GM19468 (cell line): ENCODE measurements at regions not wholly inside any gene's neighbourhood (a gene's known extent, or its start where the extent isn't known, plus 50 kb on each side); places are given as distances from the start of the nearest gene placed in this dataset.
"Not testable (repeated sequence)": the region's sequence is repeated elsewhere in the genome, so short reads cannot be mapped to it uniquely, and the experiment has no call there.

Source experiments
- ATAC-seq: cut with Tn5 transposase; IDR thresholded peaks from one replicate; pipeline ENCODE4 v1.9.1; 2021; ENCODE audit warnings: mild to moderate bottlenecking, moderate library complexity, moderate number of reproducible peaks; ENCODE audit not compliant: unreplicated experiment; ENCODE audit errors: extremely low read depth

DNA sequence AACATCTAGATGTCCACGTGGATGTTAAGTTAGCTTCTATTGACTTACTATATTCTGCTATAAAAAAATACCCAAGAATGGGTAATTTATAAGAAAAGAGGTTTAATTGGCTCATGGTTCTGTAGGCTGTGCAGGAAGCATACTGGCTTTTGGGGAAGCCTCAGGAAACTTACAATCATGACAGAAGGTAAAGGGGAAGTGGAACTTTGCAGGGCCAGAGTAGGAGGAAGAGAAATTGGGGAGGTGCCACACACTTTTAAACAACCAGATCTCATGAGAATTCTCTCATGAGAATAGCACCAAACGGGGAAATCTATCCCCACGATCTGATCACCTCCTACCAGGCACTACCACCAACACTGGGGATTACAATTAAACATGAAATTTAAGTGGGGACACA, 689.3 kb downstream of the METTL15 start:
- no peak for ATAC-seq

DNA sequence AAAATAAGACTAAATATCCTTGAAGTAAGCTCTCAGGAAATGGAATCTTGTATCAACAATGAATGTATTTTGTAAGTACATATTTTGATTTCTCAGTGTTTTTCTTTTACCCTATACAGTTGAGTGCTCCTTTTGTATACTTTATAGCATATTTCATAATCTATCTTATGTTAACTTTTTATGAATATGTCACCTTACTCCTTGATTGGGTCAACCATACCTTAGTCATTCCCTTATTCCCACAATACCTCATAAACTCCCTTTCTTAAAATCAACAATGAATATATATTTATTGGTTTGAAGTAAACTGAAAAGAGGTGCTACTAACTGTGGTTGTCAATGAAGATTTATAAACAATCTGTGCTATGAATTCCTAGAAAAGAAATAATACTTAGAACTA, 686.2 kb downstream of the METTL15 start:
- no peak for ATAC-seq

DNA sequence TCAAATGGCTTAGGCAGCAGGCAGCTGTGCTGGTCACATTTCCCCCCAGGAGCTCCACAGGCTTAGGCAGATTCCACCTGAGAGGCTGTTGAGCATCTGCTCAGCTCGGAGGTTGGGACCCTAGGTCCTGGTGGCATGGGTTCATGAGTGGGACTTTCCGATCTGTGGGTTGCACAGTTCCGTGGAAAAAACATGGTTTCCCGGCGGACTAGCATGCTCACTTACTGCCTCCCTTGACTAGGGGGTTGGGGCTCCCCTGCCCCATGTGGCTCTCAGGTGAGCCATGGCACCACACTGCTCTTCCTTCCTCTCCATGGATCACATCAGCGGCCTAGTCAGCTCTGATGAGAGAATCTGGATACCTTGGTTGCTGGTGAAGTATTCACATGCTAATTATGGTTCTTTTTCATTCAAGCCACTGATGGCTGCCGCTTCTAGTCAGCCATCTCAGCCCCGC, 685.1 kb downstream of the METTL15 start:
- no peak for ATAC-seq

DNA sequence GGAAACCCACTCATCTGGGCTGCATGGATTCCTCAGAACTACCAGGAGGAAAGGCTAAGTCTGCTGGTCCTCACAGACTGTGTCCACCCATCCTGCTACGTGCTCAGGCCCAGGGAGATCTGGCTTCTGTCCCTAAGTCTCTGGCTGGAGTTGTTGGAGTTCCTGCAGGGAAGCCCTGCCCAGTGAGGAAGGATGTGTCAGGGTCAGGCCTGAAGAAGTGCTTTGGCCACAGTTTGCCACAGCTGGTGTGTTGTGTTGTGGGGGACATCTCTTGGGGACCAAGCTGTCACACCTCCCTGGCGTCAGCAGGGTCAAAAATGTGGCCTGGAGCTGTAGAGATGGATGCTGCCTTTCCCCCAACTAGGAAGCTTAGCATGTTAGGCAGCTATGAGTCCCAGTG, 684.7 kb downstream of the METTL15 start:
- no peak for ATAC-seq

DNA sequence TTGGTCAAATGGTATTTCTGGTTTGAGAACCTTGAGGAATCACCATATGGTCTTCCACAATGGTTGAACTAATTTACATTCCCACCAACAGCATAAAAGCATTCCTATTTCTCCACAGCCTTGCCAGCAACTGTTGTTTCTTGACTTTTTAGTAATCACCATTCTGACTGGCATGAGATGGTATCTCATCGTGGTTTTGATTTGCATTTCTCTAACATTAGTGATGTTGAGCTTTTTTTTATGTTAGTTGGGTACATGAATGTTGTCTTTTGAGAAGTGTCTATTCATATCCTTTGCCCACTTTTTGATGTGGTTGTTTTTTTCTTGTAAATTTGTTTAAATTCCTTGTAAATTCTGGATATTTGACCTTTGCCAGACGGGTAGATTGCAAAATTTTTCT, 679.7 kb downstream of the METTL15 start:
- not testable (repeated sequence) for ATAC-seq

DNA sequence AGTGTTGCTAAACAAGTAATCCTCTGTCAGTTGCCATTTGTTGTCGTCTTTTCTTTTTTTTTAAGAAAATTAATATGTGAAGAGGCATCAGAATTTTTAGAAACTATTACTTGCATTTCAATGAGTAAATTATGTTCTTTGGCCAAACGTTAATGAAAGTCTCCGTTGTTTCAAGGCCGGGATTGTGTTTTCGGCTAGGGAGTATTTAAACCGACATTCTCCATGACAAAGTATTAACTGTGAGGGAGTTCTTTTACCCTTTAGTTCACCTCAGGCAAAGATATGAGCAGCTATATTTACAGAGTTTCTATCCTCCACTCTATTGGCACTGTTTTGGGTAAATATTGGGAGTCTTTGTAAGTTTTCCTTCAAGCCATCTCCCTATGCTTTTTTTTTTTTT, 668.9 kb downstream of the METTL15 start:
- ATAC-seq, result no peak

DNA sequence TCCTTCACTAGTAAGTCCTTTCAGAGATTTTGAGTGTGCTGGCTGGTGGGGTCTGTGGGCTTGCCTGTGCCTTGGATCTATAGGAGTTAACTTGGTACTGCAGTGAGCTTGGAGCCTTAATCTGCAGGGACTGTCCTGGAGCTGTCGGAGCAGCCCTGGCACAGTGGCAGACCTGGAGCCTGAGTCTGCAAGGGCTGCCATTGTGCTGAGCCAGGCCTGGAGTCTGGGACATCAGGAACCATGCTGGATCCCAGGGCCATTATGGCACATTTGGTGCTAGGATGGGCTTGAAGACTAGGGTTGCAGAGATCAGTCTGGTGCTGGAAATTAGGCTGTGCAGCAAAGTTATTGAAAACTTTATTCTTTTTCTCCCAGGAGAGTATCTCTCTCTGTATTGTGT, 665.4 kb downstream of the METTL15 start:
- ATAC-seq, result no peak

DNA sequence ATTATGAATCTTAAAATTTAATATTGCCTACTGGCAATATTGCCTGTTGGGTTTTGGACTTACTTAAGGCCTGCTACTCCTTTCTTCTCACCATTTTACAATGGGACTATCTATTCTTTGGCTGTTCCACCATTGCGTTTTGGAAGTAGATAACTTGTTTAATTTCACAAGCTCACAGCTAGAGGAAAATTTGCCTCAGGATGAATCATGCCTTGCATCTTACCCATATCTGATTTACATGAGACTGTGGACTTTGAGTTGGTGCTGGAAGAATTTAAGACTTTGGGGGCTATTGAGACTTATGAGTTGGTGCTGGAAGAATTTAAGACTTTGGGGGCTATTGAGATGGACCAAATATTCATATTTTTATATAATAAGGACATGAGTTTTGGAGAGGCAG, 662.6 kb downstream of the METTL15 start:
- no peak for ATAC-seq

DNA sequence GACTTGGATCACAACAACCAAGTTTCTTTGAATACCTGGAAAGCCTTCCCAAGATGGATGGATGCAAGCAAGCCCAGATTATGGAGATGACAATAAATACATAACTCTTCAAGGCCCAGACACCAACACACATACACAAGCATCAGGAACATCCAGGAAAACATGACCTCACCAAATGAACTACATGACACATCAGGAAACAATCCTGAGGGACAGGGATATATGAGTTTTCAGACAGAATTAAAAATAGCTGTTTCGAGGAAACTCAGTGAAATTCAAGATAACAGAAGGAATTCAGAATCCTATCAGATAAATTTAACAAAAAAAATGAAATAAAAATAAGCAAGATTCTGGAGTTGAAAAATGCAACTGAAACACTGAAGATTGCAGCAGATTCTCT, 659.4 kb downstream of the METTL15 start:
- ATAC-seq, result no peak

DNA sequence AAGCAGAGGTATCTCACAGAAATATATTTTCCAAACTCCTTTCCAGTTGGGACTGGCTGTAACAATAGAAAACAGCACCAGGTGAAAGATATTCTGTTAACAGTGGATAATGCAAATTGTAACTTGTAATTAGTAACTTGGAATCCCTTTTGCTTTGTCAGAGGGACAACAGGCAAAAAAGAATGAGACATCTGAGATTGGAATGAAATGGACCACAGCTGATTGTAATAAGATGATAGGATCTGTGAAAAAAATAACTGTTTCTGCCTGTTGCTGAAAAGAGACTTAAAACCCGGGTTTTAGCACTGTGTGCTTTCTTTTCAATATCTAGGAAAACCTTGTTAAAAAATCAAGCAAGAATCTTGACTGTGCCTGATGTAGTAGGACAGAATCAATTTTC, 655.7 kb downstream of the METTL15 start:
- no peak for ATAC-seq

DNA sequence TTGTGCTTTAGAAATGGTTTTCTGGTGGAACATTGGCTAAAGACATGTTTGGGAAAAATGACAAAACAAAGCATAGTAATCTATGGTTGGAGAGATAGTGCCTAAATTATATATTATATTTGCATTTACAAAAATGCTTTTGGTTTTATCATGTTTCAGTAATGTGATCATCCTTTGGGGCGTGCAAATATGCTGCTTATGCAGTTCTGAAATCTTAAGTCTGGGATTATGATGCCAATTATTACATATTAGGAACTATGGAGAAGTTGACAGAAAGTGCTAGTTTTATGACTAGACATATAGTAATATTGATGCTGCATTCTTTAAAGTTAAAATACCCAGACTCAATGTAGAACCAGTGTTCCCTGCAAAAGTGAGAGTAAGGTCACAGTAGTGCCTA, 655.0 kb downstream of the METTL15 start:
- no peak for ATAC-seq

DNA sequence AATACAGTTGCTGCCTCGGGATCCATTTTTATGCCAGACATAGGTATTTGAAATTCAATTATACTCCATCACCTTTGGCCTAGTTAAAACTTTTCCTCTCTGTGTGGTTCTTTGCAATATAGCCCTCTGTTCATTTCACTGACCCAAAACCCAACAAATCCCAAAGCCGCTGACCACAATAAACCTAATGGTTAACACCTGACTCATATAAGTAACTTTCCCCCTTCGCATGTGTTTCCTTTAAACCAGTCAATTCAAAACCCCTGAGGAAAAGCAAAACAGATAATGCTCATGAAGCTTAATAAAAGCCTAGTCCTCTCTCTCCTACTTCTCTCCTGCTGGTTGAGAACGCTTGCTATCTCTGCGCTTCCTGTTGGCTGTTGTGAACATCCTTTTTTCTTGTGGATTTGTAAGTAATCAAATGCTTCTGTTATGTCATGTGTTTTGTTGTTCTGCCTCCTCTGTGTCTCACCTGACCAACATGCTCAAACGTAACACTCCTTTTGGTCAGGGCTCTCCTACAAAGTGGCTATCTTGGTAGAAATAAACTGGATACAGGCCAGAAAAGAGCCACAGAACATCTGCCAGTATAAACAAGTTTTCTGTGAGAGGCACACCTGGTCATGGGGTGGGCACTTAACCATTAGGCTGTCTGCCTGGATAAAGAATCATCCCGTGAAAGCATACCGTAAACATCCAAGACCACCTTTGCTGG, 652.6 kb downstream of the METTL15 start:
- no peak for ATAC-seq

DNA sequence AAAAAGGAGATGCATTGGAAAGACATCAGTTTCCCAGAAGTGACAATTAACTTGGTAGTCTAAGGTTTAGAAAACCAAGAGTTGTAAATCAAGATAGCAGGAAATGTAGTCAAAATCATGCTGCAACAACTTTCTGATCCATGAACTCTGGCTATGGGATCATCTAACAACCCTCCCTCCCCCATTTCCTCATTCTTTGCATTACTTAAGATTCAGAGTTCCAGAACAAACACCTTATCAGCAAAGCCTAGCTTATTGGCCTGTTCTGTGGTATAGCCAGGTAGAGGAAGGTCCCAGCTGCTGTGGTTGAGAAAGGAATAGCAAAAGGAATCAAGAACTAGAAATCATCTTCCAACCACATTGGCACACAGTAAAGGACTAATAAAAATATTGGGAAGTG, 651.1 kb downstream of the METTL15 start:
- no peak for ATAC-seq

DNA sequence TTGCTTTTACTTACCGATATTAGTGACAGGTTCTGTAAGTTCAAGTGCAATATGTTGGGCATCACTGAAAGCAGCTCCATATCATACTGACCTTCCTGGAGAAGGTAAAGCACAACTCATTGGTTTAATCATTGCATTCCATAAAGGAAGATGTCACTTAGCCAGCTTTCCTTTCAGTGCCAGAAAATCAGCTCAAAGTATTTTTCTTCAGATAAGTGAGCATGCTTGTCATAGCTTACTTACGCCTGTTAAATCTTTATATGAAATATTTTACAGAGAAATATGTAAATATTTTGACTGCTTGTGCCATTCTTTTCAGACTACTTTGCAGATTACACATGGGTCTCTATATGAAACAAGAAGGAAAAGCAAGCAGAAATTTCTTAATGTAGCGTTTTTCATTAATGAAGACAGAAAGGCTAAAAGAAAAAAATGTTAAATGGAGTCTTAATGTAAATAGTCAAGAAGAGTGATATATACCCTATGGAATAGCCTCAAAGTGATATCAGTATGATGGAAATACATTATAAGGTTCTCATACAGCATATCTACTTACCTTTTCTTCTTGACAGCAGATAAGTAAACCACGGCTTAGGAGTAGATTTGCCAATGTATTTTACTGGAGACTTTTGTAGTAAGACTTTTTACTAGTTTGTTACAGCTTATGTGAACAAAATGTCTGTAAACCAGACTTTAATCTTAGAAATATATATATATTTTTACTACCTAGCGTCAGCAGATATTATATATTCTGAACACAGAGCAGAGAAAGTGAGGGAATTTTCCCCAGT, 649.7 kb downstream of the METTL15 start:
- no peak for ATAC-seq

DNA sequence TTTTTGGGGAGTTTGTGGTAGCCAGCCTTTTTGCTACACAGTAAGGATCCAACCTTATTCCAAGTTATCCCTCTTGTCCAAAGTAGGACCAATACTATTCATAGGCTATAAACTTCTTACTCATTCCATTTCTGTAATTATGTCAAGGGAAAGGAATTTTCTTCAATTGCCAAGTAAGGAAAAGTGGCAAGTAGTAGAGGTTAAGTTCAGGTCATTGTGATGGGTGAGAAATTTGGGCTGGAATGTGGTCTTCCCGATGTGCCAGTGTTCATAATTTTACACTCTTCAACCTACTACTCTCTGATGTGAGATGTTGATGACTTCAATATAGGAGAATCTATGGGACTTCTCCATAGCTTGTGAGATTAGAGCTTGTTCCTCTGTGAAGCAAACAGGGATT, 648.8 kb downstream of the METTL15 start:
- ATAC-seq, result no peak

DNA sequence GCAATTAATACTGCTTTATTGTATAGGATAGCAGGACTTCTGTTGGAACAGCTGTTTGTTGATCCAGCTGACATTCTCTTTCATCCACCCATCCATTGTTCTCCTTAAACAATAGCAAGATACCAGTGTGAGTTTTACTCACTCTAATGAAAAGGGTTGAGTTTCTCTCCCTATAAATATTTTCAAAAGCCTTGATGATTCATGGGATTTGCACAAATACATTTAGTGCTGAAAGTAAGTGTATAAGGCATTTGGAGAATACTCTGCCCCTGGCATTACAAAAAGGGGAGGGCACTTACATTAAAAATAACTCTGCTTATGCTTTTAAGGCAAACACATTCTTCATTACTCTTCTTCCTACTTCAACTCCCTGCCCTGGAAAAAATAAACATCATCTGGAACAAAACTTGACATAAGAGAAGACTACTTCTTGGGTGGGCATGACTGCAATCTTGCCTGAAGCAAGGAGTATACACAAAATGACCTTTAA, 634.9 kb downstream of the METTL15 start:
- no peak for ATAC-seq

DNA sequence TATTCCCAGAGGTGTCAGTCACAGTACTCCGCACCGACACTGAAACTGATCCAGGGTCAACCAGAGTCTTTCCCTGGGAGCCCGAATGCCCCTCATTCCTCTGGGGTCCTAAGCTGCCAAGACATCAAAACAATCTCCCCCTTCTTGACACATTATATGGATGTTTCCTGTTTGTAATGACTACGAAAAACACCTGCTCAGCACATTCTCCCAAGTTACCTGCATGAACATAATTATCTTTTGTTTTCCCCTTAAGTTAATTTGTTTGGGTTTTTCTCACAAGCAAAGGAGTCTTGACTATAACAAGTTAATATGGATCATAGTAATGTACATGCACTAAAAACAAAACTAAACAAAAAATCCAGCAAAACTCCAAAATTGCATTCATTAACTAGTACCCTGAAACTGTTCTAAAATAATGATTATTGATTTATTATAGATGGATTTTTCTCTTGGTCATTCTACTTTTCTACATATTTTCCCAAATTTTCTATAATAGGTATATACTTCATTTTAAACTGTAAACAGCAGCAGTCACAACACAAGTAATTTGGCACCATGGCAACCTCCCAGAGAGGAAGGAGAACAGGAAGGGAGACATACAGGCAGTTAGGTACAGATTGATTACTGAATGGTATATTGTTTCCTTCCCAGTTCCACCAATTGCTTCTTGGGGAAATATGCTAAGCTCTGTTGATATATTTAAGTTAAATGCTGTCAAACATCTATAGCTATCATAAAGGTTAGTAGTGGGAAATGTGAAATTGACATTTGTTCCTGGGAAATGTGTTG, 631.5 kb downstream of the METTL15 start:
- ATAC-seq, result no peak

DNA sequence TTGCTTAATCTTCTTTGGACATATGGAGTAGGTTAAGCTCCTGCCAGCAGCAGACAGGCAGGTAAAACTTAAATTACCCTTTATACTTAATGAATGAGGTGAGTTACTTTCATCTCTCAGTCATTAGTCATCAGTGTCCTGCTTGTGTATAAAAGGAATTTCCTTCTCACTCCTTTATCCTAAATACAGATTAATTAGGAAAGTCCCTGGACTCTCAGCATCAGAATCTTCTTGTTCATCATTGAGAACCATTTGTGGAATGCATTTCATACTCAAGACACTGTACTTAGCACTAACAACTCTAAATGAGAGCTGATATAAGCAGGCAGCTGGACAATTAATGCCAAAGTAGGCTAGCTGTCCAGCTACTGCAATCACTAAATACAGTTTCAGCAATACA, 630.4 kb downstream of the METTL15 start:
- no peak for ATAC-seq

DNA sequence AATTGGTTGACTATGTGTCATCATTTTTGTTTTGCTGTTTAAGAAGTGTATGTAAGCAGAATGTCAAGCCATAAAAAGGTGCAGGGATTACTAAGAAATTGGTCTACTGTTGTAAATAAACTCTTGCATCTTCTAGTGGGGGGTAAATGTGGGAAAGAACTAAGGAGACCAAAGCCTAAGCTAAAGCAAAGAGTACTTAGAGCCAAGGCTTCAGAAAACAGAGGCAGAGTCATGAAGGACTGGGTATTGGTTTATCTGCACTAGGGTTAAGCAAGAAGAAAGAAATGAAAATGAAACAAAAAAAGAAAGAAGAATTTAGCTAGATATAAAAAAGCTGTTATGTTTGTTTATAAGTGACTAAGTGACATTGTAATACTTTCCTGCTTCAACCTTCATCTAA, 628.1 kb downstream of the METTL15 start:
- no peak for ATAC-seq

DNA sequence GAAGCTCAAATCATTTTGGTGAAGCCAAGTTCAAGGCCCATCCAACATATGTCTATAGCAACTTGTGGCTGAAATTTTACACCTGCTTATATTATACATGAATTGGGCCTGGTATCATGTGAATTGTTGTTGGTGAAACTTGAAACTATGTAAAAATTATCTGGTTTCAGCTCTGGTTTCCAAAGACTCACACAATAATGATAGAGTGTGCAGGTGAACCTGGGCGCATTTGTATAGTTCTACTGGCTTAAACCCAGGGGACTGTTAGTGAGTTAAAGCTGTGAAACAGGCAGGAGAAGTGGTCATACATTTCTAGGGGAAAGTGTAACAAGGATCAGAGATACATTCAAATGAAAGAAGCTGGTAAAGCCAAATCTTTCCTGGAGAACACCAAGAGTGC, 627.3 kb downstream of the METTL15 start:
- ATAC-seq, result no peak

DNA sequence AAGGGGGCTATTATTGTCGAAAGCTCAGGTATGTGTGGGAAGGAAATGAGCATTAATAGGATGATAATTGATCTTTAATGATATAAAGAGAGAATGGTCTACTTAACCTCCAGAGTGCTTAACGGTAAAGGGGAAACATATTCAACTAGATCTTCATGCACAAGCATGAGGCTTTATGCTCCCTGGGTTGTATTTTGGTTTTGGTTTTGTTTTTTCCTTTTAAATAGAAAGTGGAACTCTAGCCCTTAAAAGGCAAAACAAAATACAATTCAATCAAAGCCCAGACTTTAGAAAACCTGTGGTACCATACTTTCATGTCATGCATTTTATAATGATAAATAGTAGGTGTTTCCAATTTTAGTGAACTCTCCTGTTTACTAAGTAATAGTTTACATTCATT, 622.7 kb downstream of the METTL15 start:
- no peak for ATAC-seq
